Amygdala (tissue), 56 donors: ENCODE measurements at regions not wholly inside any gene's neighbourhood (a gene's known extent, or its start where the extent isn't known, plus 50 kb on each side); places are given as distances from the start of the nearest gene placed in this dataset.
"Not testable (repeated sequence)": the region's sequence is repeated elsewhere in the genome, so short reads cannot be mapped to it uniquely, and the experiment has no call there.

ENCODE experiments used
- DNase-seq, 56 donors: peaks; one replicate each; lab custom pipeline; 2025; lab: John Stamatoyannopoulos, UW

DNA sequence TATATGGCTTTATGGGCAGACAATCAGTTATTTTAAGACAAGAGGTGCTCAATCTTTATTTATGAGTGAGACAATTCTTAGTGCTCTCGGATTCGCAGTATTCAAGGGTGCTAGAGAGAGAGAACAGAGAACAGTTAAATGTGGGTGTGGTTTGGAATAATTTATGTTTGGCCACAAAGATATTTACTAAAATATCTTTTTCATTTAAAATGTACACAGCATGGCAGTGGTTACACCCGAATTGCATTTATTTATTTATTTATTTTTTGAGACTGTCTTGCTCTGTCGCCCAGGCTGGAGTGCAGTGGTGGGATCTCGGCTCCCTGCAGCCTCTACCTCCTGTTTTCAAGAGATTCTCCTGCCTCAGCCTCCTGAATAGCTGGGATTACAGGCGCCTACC, 109.2 kb downstream of the CDCA7 start:
- no peak for DNase-seq

DNA sequence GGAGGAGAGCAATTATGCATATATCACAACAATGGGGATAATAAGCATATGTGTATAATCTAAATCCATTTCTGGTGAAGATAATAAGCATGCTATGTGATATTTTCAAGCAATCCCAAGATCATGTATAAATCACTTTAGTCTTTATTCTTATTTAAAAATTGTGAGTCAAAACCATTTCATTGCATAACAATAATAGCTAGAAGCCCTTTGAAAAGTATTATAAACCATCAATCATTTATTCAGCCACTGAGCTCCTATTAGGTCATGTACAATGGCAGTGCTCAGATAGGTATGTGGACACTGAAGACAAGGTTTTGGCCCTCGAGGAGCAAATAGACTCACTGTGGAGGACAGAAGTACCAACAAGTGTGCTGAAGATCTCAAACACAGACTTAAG, 113.1 kb downstream of the CDCA7 start:
- no peak for DNase-seq

DNA sequence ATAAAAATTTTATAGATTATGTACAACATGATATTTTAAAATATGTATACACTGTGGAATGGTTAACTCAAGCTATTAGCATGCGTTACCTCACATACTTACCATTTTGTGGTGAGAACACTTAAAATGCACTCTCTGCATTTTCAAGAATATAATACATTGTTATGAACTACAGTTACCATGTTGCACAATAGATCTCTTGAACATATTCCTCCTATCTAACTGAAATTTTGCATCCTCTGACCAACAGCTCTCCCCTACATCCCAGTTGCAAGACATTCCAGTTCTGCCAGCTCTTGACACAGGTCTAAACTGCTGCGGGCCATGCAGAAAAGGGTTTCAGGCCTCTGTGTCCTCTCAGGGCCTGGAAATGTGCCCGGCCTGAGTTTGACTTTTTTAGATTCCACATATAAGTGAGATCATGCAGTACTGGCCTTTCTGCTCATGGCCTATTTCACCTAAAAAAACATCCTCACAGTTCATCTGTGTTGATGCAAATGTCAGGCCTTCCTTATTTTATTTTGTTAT, 113.7 kb downstream of the CDCA7 start:
- no peak for DNase-seq

DNA sequence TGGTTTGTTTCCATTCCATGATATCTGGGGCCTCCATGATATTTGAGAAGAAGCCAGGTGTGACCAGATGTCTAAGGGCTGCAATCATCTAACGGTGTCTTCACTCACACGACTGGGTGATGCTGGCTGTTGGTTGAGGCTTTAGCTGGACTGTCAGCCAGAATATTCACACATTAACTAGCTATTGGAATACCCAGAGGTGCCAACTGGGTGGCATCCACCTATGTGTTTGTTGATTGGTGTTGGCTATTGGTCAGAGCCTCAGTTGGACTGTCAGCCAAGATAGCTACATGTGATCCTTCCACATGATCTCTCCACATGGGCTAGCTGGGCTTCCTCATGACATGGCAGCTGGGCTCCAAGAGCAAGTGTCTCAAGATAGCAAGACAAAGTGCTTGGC, 117.4 kb downstream of the CDCA7 start:
- no peak for DNase-seq

DNA sequence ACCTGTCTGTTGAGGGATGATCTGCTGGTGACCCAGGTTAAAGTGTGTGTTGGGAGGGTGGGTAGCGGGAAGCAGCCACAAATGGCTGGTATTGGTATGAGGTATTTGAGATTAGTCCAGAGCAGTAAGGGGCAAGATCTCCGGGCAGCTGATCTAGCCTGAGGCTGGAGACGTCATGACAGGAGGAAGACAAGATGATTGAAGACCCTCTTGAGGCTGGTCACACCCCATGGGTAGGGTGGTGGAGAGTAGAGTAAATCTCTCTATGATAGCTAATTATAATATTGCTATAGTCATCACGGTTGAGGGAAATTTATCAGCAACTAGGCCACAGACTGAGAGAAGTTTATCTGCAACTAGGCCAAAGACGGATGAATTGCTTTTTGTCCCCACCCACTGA, 128.5 kb downstream of the CDCA7 start:
- no peak for DNase-seq

DNA sequence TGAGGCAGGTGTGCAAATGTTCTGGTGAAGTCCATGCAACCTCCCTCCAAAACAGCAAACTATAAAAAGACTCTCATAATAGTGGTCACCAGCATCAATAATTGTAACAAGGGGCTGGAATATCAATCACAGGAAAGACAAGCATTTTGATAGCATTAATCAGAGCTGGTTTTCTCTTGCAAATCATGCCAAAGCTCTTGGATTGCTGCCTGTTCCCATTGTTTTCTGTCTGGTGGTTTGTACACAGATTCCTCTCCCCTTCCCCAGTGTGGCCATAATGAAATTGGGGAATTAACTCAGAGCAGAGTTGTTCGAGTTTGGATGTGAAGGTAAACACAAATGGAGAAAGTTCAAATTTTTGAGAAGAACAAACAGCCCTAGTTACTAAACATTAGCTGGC, 134.2 kb downstream of the CDCA7 start:
- DNase-seq: no peak

DNA sequence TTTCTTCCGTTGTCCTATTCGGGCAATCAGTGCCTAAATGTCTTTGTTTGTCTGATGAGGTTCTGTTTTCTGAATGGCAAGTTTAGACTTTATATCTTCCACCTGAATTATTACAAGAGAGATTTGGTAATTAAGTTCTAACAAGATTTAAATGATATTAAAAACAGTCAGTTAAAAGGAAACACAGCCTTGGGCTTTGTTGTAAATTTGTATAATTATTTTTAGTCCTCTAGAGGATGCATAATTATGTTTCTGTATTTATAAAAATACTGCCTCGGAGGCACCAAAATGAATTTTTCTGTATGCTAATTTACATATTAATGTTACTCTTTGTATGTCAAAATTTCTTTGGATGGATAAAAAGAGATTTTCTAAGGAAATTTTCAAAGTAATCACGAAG, 136.7 kb downstream of the CDCA7 start:
- DNase-seq: no peak

DNA sequence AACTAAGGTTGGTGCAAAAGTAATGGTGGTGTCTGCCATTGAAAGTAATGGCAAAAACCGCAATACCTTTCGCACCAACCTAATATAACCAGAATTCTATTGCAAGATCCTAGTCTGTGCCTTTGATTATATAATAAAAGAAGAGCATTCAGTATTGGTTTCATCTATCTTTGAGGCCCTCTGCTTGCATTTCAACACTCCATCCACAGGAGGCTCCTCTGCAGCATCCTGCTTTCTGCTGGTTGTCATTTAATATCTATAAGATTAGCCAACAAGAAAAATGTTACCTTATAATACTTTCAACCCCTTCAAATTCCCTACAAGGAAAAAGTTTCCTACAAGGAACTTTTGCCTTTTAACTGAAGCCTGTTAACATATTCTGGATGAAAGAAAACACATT, 139.2 kb downstream of the CDCA7 start:
- DNase-seq: no peak

DNA sequence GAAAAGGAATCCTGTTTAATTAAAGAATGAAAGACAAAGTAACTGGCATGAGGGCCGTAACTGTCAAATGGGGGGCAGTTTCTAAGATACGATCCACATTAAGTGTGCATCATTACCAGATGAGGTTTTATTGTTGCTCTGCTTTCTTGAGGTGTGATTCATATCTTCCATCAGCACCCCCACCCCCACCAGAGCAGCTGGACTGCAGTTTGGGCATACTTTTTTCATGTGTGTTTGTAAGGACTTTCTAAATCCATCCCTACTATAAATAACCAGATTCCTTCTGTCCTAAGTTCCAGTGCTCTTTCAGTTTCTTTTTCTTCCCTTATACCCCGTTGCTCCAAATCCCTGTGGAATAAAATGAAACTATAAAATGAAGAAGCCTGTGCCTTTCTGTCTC, 142.1 kb downstream of the CDCA7 start:
- no peak for DNase-seq

DNA sequence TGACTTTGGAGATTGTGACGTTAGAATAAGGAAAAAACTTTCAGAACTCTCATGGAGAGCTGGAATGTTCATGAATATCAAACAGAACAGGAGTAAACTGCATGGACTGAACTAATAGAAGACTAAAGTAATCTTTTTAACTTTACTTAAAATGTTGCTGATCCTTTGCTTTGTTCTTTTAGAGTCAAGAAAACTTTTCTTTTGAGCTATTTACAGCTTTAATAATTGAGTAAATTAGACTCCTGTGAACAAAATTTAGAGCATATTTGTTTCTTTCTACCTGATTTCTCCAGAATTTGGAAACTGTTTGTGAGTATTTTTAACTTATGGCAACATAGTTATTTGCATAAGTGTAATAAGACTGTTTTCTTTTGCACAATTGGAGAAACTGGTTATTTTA, 146.3 kb downstream of the CDCA7 start:
- DNase-seq: no peak

DNA sequence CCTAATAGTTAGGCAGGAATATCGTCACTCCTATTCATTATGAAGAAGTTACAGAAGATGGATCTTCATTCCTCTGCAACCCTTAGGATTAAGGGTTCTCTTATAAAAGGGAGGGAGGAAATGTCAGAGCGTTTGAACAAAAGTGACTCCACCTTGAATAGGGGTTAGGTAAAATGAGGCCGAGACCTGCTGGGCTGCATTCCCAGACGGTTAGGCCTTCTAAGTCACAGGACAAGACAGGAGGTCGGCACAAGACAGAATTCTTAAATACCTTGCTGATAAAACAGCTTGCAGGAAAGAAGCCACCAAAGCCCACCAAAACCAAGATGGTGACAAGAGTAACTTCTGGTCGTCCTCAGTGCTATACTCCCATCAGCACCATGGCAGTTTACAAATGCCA, 147.6 kb downstream of the CDCA7 start:
- no peak for DNase-seq

DNA sequence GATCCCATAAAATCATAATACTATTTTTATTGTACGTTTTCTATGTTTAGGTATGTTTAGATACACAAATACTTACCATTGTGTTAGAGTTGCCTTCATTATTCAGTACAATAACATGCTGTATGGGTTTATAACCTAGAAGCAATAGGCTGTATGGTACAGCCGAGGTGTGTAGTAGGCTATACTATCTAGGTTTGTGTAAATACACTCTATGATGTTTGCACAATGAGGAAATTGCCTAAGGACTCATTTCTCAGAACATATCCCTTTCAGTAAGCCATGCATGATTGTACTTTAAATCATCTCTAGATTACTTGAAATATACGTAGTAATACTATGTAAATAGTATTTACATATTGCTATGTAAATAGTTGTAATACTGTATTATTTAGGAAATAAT, 156.7 kb downstream of the CDCA7 start:
- no peak for DNase-seq

DNA sequence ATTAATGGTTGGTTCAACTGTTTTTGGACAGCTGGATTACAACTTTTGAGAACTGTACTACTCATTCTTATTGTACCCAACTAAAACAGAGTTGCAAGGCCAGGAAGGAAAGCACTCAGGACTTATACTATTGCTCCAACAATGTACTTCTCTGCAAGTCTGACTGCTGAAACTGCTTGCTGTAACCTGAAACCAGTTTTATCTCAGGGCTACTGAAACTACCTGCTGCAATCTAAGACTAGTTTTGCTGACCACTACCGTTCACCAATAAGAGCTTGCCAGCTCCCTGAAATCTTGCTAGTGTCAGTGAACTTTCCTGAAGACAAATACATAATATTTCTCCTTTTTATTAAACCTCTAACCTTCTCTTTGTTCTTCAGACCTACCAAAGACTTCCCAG, 157.3 kb downstream of the CDCA7 start:
- no peak for DNase-seq

DNA sequence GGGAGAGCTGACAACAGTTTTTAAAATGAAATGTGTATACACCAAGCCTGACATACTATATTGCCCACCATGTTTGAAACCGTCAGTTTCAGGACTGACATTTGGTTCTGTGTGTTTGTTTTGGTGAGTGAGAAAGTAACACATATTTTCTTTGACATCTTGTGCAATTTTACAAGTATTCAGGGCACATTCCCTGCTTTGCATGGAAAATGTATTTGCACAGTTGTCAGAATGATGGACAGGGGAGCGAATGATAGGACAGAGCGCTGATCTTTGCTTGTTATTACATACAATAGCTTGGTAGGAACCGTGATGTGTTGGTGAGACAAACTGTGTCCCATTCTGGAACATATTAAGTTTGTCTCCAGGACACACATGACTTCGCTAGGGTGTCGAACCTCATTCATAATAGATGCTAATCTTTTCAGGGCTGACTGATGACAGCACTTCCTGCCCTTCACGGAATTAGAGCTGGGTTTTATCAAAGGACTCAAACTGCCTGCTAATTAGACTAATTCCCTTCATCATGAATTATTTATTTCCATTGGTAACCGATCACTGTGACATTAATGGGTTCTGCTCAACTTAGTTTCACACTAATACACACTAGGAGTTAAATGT, 158.5 kb downstream of the CDCA7 start:
- no peak for DNase-seq

DNA sequence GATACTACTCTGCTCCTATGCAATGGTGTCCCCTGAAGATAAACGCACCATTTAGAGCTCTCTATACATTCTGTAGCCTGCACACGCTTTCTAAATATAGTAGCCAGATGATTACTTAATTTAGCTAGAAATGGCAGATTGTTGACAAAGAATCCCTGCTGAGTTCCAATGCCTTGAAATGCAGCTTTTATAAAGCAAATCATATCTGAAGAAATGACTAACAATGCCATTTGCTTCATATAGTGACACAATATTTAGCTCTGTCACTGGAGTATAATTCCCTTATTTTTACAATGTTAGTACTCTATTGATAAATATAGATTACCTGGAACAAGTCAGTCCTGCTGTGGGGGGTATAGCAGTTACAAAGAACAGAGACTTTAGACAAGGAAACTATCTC, 166.2 kb downstream of the CDCA7 start:
- no peak for DNase-seq

DNA sequence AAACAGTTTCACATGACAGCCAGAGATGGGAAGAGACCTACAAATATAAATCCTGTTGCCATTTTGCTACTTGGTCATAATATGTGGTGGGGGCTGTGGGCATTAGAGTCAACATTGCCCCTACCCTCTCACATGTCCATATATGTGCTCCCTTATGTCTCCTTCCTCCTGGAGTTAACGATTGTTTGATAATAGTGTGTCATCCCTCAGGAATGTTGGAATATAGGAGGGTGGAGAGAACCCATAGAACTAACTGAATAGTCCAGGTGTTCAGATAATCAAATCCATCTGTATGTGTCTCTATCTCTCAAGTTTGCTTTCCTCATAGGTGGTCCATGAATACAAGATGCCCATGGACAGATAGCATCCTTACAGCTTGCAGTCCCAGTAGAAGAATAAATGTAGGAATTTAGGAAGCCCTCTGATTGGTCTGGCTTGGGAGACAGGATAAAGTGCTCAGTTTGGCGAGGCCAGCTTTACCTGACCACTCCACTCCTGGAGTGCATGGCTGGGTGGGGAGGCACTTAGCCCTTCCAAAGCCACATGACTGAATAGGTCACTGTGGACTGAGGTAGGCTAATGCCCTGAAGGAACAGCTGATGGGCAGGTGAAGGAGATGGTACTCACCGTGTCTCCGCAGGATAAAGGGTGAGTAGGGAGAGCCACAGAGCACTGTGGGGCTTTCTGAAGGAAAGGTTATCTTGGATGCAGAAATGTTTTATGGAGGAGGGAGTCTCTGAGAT, 166.9 kb downstream of the CDCA7 start:
- no peak for DNase-seq

DNA sequence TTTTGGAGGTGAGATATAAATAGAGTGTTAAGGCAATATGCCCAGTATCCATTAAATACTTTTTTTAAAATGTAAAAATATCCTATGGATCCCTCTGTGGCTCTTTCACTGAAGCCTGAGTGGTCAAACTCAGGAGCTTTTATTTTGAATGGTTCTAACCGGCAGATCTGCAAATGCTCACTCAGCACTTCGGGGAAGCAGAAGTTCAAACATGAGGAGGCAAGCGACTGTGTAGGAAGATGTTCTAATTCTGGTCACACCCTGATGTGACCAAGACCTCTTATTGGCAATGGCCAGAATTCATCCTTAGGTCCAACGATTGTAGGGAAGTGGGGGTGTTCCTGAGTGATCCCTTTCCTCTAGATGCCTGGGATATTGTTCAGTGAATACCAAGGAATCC, 168.8 kb downstream of the CDCA7 start:
- DNase-seq: no peak

DNA sequence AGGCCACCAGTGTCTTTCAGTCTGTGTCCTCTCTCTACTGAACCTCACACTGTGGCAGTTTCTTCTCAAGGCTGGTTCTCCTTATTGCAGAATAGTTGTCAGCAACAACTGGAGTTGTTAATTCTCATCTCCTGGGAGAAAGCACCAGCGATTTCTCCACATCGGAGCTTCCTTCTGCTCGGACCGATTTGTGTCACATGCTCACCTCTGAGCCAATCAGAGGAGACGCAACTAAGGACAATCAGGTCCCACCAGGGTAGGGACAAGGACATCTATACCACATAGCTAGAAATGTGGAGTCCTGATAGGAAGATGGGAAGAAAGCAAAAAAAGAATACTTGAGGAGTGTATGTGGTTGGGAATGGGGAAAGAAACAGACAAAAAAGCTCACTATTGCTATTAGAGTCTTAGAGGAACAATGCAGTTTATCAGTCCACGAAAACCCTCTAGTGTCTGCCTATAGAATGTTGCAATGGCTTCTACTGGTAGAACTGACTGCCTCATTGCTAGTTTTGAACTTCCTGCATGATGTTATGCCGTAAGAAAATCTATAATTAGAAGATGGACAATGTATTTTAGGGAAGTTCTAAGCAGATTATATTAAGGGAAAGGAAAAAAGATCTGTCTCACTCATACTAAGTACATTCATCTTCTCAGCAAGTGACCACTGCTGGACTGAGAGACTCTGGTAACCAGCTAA, 169.7 kb downstream of the CDCA7 start:
- no peak for DNase-seq

DNA sequence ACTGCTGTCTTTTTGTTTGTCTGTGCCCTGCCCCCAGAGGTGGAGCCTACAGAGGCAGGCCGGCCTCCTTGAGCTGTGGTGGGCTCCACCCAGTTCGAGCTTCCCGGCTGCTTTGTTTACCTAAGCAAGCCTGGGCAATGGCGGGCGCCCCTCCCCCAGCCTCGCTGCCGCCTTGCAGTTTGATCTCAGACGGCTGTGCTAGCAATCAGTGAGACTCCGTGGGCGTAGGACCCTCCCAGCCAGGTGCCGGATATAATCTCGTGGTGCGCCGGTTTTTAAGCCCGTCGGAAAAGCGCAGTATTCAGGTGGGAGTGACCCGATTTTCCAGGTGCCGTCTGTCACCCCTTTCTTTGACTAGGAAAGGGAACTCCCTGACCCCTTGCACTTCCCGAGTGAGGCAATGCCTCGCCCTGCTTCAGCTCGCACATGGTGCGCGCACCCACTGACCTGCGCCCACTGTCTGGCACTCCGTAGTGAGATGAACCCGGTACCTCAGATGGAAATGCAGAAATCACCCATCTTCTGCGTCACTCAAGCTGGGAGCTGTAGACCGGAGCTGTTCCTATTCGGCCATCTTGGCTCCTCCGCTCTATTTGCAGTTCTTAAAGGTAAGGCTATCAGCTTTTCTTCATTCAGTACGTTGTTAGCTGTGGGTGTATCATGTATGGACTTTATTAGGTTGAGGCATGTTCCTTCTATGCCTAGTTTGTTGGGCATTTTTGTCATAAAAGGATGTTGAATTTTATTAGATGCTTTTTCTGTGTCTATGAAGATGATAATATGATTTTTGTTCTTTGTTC, 178.3 kb downstream of the CDCA7 start:
- DNase-seq: not testable (repeated sequence)

DNA sequence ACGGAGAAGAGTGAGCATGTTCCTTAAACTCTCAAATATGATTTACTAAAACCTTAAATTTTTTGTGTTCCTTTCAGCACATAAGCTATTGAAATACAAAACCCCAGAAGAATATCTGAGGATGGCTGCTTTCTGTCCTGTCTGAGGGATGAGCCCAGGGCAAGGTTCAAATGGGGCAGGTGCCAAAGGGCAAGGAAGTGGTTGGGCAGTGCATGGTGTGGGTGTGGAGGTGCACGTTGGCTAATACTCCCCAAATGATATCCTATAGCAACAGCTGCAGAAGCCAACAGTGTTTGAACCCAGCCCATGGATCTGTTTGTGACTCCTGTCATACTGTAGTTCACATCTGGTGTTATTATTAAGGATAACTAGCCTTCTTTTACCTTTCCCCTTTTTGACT, 183.0 kb downstream of the CDCA7 start:
- no peak for DNase-seq

DNA sequence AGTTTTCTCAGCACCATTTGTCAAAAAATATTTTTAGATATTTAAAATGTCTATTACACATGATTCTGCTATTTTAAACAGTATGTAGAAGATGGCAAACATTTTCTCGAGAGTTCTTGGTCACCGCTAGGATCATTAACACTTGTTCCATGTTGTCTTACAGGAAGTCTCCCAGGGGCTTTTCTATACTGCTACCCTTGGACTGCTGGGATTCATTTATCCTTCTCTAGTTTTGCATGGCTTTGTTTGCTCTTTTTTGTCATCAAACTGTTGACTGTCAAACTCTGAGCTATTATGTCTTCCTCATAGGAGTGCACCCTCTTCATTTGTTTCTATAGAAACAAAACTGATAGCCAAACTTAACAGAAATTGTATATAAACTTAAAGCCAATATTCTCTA, 184.9 kb downstream of the CDCA7 start:
- no peak for DNase-seq
